Liver (tissue), 3 donors: ENCODE measurements at regions not wholly inside any gene's neighbourhood (a gene's known extent, or its start where the extent isn't known, plus 50 kb on each side); places are given as distances from the start of the nearest gene placed in this dataset.

Source experiments
- GABPA ChIP-seq, 2 donors: IDR thresholded peaks in 1 of 2; conservative IDR thresholded peaks in 1 of 2; 2 replicates each; pipeline ENCODE4 v1.6.1; 2016; ENCODE audit warnings: antibody characterized with exemption in 2 of 2, mild to moderate bottlenecking in 1 of 2, moderate library complexity in 1 of 2
- TF ChIP-seq, protein P1 (sequence below): fragments of 150-350 bp; IDR thresholded peaks from 2 replicates; pipeline ENCODE4 v1.5.1; 2017; ENCODE audit warnings: improper control_type of control experiment, low read depth, low read length; ENCODE audit not compliant: missing input control
- donor health status: healthy.
- donor health status: healthy.

DNA sequence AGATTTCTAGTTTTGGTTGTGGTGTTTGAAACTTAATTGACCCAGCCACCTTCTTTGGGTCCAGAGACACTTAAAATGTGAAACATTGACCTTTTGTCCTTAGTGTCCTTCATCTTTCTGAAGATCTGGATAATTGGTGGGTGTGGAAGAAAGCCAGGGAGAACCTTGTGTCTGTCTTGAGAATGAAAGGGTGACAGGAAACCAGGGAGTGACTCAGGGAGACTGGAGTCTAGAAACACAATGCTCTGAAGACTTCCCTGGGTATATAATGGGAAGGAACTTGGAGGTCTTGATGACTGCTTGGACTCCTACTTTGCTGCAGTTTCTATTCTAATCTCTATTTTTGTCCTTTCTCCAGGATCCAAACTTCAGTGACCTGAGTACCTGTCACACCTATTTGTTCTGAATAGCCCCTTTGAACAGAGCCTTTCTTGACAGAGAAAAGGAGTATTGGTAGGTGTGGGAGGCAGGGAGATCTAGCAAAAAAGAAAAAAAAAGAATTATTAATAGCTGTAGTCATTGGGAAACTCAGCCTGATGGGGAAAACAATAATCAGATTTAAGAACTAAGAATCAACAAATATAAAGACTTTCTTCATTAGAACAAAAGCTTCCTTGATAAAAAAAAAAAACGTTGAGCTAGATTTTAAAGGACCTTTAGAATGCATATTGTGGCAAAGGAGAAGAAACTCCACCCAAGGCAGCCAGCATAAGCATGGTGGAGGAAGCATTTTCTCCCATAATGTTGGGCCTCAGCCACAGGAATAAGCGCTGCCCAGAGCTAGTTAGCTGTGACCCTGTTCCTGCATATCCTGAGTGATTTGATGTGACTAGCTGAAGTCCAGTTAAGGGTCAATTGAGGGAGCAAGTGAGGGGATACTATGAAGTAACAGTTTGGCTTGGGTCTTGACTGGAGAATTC is 77.9 kb upstream of the HOXC13 start:
- TF ChIP-seq, protein P1, sequence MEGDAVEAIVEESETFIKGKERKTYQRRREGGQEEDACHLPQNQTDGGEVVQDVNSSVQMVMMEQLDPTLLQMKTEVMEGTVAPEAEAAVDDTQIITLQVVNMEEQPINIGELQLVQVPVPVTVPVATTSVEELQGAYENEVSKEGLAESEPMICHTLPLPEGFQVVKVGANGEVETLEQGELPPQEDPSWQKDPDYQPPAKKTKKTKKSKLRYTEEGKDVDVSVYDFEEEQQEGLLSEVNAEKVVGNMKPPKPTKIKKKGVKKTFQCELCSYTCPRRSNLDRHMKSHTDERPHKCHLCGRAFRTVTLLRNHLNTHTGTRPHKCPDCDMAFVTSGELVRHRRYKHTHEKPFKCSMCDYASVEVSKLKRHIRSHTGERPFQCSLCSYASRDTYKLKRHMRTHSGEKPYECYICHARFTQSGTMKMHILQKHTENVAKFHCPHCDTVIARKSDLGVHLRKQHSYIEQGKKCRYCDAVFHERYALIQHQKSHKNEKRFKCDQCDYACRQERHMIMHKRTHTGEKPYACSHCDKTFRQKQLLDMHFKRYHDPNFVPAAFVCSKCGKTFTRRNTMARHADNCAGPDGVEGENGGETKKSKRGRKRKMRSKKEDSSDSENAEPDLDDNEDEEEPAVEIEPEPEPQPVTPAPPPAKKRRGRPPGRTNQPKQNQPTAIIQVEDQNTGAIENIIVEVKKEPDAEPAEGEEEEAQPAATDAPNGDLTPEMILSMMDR: no peak
- no peak for TF ChIP-seq GABPA (IDR thresholded peaks at IDR 0.05 in 1 of 2, conservative IDR thresholded peaks at IDR 0.05 in 1 of 2)
